OCI-LY1 (cell line): ENCODE measurements at regions not wholly inside any gene's neighbourhood (a gene's known extent, or its start where the extent isn't known, plus 50 kb on each side); places are given as distances from the start of the nearest gene placed in this dataset.

Experiments used
- CTCF ChIP-seq: fragments of 200-600 bp; sonication (generic), shearing (Covaris generic); IDR thresholded peaks from 2 replicates; pipeline ENCODE4 v1.5.1; 2017; ENCODE audit warnings: mild to moderate bottlenecking, antibody characterized with exemption, low read length, moderate library complexity, mixed read lengths
- EZH2 ChIP-seq: fragments of 200-600 bp; sonication (generic), shearing (Covaris generic); IDR thresholded peaks from 2 replicates; pipeline ENCODE4 v1.8.0; 2017; ENCODE audit warnings: borderline replicate concordance, mixed run types, mild to moderate bottlenecking, antibody characterized with exemption, low read length, moderate library complexity, mixed read lengths

DNA sequence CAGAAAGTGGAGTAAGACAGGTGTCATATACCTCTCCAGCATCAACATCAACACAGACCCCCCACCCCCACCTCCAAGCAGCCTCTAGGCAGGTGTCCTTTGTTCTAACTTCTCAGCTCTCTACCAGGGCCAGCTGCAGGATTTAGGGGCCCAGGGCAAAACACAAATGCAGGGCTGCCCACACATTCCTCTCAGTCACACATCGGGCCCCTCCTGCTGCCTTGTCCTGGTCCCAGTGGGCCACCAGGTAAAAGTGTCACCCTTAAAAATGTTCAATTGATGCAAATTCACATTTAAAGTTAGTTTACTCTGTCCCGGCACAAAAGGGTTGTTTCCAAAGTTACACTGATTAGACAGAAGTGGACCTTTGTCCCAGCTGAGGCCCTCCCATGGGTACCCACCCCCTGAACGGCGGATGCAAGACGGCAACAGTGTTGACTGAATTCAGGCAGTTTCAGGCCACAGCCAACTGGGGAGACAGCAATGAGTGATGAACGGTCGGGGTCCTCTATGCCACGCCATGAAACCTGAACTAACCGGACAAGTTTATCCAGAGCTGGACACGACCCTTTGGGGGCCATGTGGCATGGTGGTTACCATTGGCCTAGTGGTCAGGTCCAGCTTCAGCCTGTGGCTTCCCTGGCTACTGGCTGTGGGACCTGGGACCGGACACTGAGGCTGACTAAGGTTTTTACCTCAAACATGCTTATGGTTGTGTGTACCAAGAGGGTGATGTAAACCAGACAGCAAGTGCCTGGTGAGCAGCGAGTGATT lies 52.2 kb upstream of the UNC93A start:
- TF ChIP-seq CTCF (no peak), EZH2 (no peak)
